Skin of body (tissue), 1 donor: ENCODE measurements at regions not wholly inside any gene's neighbourhood (a gene's known extent, or its start where the extent isn't known, plus 50 kb on each side); places are given as distances from the start of the nearest gene placed in this dataset.

Experiments
- DNase-seq: peaks from one replicate; lab custom pipeline; 2025; lab: John Stamatoyannopoulos, UW

DNA sequence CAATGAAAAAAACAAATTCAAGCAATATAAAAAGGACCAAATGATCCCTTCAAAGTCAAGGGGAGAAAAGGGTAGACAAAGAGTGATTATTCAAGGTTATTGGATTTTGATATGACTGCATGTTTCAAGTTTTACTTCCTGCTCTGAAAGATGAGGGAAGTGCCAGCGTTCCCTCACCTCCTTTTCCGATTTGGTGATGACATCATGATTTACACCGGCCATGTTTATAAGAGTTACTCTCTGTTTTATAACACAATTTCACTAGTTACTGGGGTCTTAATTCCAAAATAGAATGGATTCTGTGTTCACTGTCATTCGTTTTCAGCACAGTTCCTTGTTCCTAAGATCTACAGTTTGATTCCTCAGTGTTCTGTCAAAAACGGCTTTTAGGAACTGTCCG is 60.5 kb upstream of the CPXM2 start:
- DNase-seq, result no peak

DNA sequence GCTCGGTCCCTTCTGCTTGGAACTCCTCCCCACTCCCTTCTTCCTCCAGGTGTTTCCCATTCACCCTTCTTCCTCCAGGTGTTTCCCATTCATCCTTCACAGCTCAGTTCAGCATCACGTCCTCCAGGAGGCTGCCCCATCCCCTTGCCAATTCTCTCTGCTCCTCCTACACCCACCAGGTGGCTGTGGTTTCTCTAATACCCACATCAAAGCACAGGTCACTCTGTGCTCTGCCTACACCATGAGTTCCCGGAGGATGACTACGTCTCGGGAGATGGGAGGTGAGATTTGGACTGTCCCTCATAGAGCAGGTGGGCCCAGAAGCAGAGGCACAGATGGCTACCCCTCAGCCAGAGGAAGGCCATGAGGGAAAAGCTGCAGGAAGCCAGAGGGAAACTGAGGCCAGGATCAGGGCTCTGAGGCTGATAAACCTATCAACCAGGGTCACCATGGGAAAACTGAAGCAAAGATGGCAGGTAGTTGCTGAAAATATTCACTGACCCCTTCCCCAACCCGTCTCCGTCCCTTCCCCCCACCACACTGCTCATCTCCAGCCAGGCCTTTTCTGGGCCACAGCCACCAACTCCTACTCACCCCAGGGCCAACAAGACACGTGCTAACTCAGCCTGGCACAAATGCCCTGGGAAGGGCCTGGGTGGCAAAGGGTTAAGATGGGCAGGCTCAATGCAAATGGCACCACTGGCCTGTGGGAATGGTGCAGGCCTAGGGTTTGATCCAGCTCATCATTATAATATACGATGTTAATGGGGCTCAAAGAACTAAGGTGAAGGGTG is 56.6 kb upstream of the CPXM2 start:
- no peak for DNase-seq

DNA sequence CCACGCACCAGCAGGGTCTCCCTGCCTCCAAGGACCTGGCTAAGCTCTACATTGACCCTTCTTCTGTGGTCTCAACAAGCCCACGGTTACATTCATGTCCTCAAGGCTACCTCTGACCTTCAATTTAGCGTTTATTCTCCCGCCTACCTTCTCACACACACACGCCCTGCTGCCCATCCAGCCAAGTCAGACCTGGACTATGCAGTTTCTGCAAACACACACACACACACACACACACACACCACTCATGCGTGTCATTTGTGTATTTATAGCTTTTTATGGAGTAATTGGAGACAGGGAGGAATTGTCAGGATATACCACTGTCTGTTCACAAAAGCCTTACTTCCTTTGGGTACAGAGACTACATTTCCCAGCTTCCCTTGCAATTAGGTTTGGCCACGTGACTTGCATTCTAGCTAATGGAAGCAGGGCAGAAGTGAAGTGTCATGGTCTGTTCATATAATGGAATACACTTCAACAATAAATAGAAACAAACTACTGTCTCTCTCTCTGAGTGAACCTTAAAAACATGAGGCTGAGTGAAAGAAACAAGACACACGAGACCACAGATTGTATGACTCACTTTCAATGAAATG is 53.8 kb upstream of the CPXM2 start:
- DNase-seq, result peak; percentile 44

DNA sequence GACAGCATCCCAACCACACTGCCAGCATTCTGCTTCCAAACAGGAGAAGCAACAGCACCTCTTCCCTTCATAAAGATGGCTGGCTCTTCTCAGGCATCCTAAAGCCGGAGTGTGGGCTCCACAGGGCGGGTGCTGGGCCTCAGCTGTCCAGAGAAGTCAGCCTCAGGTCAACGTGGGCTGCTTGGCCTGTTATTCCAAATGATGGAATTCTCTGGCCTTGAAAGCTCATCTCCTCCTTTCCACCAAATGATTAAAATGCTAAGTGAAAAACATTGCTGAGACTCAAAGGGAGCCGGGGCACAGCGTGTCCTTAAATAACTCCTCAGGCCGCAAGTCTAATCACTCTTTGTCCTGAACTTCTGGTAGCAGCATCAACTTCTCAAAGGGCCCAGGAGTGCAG is 53.1 kb upstream of the CPXM2 start:
- DNase-seq, result no peak

DNA sequence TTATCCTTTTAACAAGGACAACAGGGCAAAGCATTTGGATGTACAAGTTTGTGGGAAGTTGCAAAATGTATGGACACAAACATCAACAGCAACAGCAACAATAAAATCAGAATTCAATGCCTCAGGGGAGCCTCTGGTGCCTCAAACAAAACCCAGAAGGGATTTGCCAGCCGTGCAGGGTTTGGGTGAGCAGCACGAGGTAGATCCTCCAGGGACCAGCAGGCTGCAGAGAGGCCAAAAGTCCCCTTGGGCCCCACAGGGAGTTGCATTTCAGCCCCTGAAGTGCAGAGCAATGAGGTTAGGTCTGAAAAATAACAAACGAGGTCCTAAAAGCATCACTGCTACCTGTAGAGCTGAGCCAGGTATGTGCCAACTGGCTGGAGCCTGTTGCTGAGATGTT is 51.7 kb upstream of the CPXM2 start:
- DNase-seq, result no peak

DNA sequence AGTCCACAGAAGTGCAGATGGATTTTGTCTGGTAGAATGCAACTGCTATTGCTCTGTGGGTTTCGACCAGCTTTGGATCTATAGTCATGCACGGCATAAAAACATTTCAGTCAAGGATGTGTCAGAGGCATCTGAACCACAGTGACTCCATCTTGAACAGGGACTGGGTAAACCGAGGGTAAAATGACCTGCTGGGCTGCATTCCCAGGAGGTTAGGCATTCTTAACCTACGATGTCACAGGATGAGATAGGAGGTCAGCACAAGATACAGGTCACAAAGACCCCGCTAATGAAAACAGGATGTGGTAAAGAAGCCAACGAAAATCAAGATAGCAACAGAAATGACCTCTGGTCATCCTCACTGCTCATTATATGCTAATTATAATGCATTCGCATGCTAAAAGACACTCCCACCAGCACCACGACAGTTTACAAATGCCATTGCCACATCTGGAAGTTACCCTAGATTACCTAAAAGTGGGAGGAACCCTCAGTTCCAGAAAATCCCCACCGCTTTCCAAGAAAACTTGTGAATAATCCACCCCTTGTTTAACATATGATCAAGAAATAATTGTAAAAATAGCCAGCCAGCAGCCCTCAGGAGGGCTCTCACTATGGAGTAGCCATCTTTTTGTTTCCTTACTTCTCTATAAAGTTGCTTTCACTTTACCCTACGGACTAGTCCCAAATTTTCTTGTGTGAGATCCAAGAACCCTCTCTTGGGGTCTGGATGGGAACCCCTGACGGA is 50.7 kb upstream of the CPXM2 start:
- DNase-seq, result no peak
